HG02588 (cell line): ENCODE measurements at regions not wholly inside any gene's neighbourhood (a gene's known extent, or its start where the extent isn't known, plus 50 kb on each side); places are given as distances from the start of the nearest gene placed in this dataset.

Experiments
- ATAC-seq: cut with Tn5 transposase; IDR thresholded peaks from one replicate; pipeline ENCODE4 v1.9.1; 2021; ENCODE audit warnings: mild to moderate bottlenecking, moderate library complexity; ENCODE audit not compliant: unreplicated experiment

DNA sequence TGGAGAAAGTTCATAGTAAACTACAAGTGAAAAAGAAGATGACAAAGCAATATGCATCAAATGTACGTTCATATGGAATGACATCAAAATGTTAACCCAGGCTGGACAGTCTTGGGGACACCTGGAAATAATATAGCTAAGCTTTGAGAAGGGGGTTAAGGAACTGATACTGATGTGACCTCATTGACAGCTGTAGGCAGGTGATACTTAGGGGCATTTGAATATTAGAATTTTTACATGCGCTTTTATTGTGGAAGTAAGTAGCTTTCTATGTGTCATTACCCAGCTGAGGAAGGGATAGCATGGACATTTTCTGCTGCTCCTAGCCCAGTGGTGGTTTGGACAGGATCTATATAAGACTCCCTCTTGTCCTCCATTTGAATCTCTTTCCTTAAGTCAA is 299.7 kb downstream of the CWC27 start:
- no peak for ATAC-seq

DNA sequence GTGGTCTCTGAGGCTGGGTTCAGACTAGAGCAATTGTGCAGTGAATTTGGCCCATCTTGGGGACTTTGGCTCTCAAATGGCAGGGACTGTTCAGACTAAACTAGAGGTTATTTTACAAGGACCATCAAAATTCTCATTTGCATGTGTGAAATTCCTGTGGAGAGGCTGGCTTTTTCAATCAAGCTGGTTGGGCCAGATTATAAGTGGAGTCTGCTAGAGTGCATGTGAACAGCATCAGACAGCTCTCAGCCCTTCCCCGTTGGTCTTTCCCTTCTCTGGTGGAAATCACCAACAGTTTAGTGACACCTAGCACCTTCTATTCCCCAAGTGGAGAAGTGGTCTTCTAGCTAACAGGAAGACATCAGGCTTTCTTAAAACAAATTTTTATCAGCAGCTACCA is 301.3 kb downstream of the CWC27 start:
- ATAC-seq = no peak

DNA sequence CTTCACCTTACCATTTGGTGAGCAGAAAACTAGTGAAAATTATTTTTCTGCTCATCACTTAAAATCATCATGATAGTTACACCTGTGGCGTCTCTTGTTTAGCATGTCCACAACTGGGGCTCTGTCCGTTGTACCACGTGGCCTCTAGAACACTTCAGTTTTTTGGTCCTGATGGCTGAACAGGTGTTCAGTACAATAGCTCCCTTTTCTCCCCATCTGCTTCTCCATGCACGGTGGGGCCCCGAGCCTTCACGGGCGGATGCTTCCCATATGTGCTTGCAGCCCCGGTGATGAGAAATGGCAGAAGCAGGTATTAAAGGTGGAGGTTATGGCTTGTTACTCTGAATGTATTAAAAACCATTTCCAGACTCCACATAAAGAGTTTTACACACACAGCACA is 304.1 kb downstream of the CWC27 start:
- no peak for ATAC-seq

DNA sequence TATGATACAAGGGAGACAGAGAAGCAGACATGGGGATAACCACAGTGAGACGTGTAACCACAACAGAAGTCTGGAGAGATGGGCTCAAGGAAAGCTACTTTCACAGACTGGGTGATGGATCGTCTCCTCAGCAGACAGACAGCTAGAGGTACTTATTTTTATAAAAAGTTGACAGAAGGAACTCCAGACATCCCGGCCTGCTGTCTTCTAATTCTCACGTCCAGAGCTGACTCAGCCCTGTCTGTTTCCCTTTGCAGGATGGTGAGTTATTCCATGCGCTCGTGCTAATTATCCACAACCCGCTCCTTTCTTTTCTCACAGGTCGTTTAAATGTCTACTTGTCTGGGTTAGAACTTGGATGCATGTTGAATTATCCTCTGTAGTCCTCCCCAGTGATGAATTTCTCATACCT is 304.5 kb downstream of the CWC27 start:
- no peak for ATAC-seq

DNA sequence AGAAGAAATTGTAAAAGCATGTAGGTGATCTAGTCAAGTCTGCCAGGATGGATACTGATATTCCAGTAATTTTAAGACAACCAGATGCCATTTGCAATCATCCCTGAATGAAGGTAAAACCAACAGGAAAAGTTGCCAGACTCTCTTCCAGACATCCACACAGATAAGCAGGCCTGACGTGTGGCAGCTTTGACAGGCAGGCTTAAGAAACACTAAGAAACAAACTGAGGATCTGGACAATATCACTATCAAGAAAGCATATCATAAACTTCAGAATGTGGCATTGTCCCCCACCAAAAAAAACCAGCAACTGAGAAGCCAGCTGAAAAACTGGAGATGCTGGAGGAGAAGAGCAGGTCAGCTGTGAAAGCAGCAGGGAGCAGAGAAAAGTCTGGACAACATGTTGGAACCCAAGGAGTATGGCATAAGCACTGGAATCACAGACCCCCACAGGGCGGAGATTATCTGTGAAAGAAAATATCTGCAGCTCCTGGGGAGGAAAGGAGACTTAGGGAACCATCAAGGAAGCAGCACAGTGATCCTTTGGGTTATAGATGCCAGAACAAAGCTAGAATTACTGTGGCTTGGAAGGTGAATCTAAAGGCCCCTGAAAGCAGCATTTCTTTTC is 307.0 kb downstream of the CWC27 start:
- no peak for ATAC-seq

DNA sequence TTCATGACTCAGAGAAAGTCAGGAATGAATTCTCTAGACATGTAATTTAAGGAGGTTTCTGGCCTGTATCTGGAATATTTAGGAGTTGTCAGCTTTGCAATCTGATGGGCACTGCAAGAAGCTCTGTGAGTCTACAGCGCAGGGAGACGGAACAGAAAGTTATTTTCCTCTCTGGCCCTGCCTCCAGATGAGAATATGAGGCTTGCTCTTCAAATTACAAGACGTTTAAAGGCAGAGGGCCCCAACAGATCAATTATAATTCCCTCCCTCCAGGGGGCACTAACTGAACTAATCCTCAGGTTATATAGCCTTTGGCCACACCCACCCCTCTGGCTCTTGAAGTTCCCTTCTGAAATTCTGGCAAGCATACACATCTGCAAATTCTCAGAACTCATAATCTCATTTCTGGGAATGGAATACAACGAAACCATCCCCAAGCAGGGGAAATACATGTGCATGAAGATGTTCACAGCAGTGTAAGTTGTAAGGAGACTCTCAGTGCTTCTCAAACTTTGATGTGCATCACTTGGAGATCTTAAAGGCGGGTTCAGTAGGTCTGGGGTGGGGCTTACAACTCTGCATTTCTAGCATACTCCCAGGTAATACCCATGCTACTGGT is 307.6 kb downstream of the CWC27 start:
- ATAC-seq = peak; percentile 79

DNA sequence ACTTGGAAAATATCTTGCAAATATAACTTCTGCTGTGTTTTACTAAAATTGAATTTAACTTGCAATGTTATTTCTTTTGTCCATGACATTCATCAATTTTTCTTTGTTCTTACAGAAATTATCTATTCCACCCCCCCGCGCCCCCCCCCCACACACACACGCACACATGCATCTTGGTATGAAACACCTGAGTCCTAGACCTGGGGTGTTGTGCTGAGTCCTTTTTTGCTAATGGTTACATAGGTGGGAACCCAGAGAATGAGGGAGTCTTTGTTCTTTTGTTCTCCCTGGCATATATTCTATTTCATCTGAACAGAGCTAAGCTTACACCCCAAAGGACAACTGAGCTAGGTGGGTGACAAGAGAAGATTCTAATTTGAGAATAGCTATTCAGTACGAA is 308.9 kb downstream of the CWC27 start:
- ATAC-seq = no peak

DNA sequence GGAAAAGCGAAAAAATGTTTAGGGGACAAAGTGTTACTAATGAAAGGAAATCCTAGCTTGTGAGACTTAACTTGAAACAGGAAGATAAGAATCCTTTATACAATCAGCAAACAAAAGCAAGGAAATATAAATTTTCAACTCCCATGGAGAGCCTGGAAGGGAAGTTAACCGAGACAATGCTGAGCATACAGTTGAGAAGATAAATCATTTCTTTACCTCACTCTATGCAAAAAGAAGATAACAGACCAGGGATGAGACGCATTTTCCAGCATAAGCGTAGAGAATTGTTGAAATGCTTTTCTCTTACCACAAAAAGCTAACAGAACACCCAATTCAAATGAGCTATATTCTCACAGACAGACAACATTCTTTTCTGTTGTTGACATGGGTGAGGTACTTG is 309.6 kb downstream of the CWC27 start:
- no peak for ATAC-seq

DNA sequence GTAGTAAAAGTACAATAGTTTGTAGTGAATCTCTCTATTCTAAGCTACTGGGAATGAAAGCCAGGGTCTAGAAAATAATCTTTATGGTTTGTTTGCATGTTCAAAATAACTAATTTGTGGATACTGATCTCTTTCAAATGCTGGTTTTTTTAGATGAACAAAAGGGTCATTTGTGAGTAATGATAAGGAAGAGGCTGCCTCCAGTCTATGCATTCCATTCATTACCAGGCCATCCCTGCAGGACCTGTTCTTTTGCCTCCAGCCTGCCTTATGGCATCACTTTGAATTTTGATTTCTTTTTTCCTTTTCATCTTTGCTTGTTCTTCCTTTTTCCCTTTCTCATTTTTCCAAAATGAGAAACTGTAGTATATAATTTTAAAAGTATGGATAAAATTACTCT is 312.3 kb downstream of the CWC27 start:
- ATAC-seq = no peak

DNA sequence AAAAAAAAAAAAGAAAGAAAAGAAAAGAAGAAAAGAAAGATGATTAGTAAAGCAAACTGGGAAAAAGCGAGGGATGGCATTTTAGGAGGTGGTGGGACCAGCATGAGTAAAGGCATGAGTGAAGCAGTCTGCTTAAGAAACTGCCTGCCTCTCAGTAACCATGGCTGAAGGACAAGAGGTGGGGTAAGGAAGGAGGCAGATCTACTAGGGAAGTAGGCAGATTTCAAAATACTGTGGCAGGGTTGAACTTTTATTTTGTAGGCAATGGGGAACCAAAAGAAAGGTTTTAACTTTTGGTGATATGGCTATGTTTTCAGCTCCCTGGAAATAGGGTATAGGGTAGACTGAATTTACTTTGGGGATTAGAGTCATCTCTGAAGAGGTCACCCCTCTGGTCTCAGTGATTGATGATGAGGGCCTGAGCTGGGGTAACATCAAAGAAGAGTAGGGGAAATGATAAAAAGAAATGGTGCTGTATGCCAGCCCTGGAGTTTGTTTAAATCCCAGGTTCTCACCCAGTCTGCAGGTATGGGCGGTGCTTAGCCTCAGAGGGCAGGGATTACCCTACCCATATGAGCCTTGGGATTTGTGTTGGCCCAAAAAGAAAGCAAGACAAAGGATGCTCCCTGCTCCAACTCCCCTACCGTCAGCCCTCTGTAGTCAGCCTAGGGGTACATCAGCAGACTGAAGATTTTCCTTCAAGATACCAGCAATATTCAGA is 316.2 kb downstream of the CWC27 start:
- no peak for ATAC-seq

DNA sequence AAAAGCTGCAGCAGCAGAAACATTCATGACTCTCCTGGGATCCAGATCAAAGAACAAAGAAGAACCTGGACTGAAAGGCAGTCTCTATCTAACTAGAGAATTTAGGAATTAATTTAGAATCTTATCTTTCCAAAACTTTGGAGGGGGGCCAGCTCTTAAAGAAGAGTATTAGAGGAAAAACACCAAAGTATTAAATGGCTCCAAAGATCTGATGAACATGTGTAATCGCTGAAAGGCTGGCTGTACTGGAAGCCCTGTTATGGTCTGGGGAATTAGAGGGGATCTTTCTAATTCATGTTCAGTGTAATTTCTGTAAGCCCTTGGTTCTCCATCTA is 316.8 kb downstream of the CWC27 start:
- no peak for ATAC-seq

DNA sequence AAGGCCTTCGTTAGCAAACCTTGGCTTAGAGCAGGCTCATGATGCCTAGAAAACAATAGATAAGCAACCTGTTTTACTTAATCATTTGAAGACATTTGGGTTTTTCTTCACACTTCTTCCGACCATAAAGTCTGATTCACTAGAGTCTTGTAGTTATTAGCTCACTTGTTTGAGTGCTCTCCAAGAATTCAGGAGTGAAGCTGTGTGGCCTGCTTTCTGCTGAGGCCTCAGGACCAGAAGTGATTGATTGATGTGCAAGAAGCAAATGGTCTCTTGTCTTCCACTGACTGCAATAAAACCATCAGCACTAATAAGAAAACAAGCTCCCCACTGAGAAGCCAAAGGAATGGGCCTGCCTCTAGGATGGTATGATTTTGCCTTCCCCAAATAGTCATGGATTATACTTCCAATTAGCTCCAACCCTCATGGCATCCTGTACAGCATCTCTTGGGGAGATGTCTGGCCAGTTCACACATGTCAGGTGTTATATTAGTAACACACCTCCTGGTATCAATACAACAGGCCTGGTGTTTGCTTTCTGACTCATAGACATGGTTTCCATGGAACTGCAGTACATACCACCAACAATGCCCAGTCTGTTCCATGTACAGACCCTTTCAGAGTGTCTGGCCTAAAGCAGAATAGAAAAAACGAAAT is 317.6 kb downstream of the CWC27 start:
- no peak for ATAC-seq

DNA sequence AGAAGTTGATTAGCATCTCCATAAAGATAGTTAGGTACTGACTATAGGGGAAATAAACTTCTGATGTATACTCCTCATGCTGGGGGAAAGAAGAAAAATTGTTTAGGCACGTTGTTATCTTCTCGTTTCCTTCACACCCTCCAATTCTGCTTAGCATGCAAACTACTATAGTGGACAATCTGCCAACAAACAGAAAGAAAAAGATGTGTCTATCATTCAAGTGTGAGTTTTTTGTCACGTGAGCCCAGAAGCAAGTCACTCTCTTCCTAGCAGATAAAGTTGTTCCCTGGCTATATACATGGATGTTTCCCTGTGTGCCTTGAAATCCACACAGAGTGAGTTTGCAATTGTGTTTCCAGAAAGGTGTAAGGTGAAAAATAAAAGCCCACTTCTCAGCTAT is 318.4 kb downstream of the CWC27 start:
- no peak for ATAC-seq

DNA sequence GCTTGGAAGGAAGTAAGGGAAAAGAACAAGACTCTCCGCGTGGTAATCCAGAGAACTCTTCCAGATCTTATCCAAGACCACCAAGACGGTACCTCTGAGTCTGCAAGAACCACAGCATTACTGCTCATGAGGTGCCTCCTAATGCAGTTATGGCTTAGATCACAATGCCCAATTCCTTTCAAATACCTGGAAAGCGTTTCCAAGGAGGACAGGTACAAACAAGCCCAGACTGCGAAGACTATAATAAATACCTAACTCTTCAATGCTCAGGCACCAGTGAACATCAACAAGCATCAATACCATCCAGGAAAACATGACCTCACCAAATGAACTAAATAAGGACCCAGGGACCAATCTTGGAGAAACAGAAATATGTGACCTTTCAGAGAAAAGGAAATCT is 325.5 kb downstream of the CWC27 start:
- ATAC-seq = no peak

DNA sequence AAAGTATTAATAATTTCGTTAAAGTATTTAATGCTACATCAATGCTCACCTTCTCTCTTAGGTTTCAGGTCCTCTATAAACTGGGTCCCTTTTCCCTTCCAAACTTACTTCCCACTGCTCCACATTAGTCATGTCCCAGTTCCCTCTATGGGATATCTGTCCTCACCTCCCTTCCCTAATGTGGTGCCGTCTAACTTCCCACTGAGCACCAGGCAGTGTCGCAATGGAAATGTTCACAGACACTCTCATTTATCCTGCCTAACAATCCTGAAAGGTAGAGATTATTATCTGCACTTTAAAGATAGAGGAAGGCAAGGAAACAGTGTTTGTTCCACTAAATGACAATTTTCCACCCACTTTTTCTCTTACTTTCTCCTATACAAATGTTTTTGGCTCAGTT is 329.7 kb downstream of the CWC27 start:
- no peak for ATAC-seq
